Cardiac septum (tissue), 1 donor: ENCODE measurements at regions not wholly inside any gene's neighbourhood (a gene's known extent, or its start where the extent isn't known, plus 50 kb on each side); places are given as distances from the start of the nearest gene placed in this dataset.
"Not testable (repeated sequence)": the region's sequence is repeated elsewhere in the genome, so short reads cannot be mapped to it uniquely, and the experiment has no call there.

Experiments
- DNase-seq: peaks from one replicate; pipeline ENCODE4 v3.0.0-alpha.2; 2020; ENCODE audit warnings: low spot score
- intact Hi-C: fragments of 100-400 bp; cut with DNase I; formaldehyde crosslinking; loops from one replicate; pipeline ENCODE4 v1.14.0; 2022
- donor health status: DM: no; HTN: no; CAD: no.

- intact Hi-C loops, result no loop called here
- DNase-seq, result no peak
Measured at GRCh38 chr4:134145369-134145768, 56.2 kb downstream of the PABPC4L start.

GRCh38 chr4:134144337-134144736, 57.3 kb downstream of the PABPC4L start:
- DNase-seq, result no peak
- intact Hi-C loops, result no loop called here

- intact Hi-C loops, result no loop called here
- no peak for DNase-seq
Measured at GRCh38 chr4:134141728-134142127, 59.9 kb downstream of the PABPC4L start.

- intact Hi-C loops, result no loop called here
- DNase-seq, result no peak
Measured at GRCh38 chr4:134139188-134139587, 62.4 kb downstream of the PABPC4L start.

- intact Hi-C loops, result no loop called here
- no peak for DNase-seq
Measured at GRCh38 chr4:134132086-134132783, 69.4 kb downstream of the PABPC4L start.

GRCh38 chr4:134126955-134127354, 74.6 kb downstream of the PABPC4L start:
- no peak for DNase-seq
- intact Hi-C loops, result no loop called here

- DNase-seq, result no peak
- intact Hi-C loops, result no loop called here
Measured at GRCh38 chr4:134126000-134126560, 75.5 kb downstream of the PABPC4L start.

- intact Hi-C loops, result no loop called here
Measured at GRCh38 chr4:134122903-134123302, 78.7 kb downstream of the PABPC4L start.

GRCh38 chr4:134117392-134118183, 84.0 kb downstream of the PABPC4L start:
- no peak for DNase-seq
- intact Hi-C loops, result no loop called here

More at GRCh38 chr4:134122903-134123302, 78.7 kb downstream of the PABPC4L start:
- no peak for DNase-seq

- intact Hi-C loops, result no loop called here
- DNase-seq, result no peak
Measured at GRCh38 chr4:134089885-134090284, 111.7 kb downstream of the PABPC4L start.

- intact Hi-C loops, result no loop called here
Measured at GRCh38 chr4:134085496-134085895, 116.1 kb downstream of the PABPC4L start.

GRCh38 chr4:134079085-134079484, 122.5 kb downstream of the PABPC4L start:
- intact Hi-C loops, result not testable (repeated sequence)

More at GRCh38 chr4:134085496-134085895, 116.1 kb downstream of the PABPC4L start:
- no peak for DNase-seq

GRCh38 chr4:134078230-134078914, 123.2 kb downstream of the PABPC4L start:
- intact Hi-C loops, result no loop called here
- no peak for DNase-seq

More at GRCh38 chr4:134079085-134079484, 122.5 kb downstream of the PABPC4L start:
- not testable (repeated sequence) for DNase-seq

- intact Hi-C loops, result no loop called here
- DNase-seq, result no peak
Measured at GRCh38 chr4:134073711-134074110, 127.9 kb downstream of the PABPC4L start.

- intact Hi-C loops, result no loop called here
- no peak for DNase-seq
Measured at GRCh38 chr4:134072137-134072536, 129.5 kb downstream of the PABPC4L start.

- intact Hi-C loops, result no loop called here
- DNase-seq, result peak; percentile 63
Measured at GRCh38 chr4:134070174-134070573, 131.4 kb downstream of the PABPC4L start.

GRCh38 chr4:134057356-134057755, 144.2 kb downstream of the PABPC4L start:
- intact Hi-C loops, result no loop called here
- DNase-seq, result no peak

GRCh38 chr4:134046221-134046620, 155.4 kb downstream of the PABPC4L start:
- intact Hi-C loops, DNase-seq: not testable (repeated sequence)

GRCh38 chr4:134045411-134045810, 156.2 kb downstream of the PABPC4L start:
- DNase-seq, result no peak
- intact Hi-C loops, result no loop called here

- intact Hi-C loops, result no loop called here
- no peak for DNase-seq
Measured at GRCh38 chr4:134043266-134043665, 158.3 kb downstream of the PABPC4L start.
